ENCODE measurements at regions not wholly inside any gene's neighbourhood (a gene's known extent, or its start where the extent isn't known, plus 50 kb on each side); places are given as distances from the start of the nearest gene placed in this dataset.

- Histone ChIP-seq H3K9ac (ENCODE audit: low read depth in 1 of 2, low read length in 2 of 2) (no peak overlapping the region), H3K36me3 (ENCODE audit: control insufficient read depth in 1 of 2, insufficient read depth in 2 of 2, low read length in 2 of 2) (no peaks in the 10 kb centered on the region), H3K27me3 (ENCODE audit: control insufficient read depth in 1 of 2, insufficient read depth in 2 of 2, low read length in 2 of 2) (no peaks in the 10 kb centered on the region), H3K9me3 (ENCODE audit: control insufficient read depth in 1 of 2, low read length in 2 of 2) (no peaks in the 10 kb centered on the region), H3K27ac (ENCODE audit: low read depth, low read length) (no peak overlapping the region), H3K4me3 (ENCODE audit: low read depth in 1 of 2, low read length in 2 of 2) (no peak overlapping the region), H3K4me1 (ENCODE audit: control insufficient read depth in 1 of 2, insufficient read depth in 2 of 2, low read length in 2 of 2) (no peaks in the 10 kb centered on the region)
Observed at GRCh38 chr6:91293395-91293794, 706.5 kb upstream of the MAP3K7 start.

- Histone ChIP-seq H3K9ac (ENCODE audit: low read depth in 1 of 2, low read length in 2 of 2) (no peak overlapping the region), H3K4me1 (ENCODE audit: control insufficient read depth in 1 of 2, insufficient read depth in 2 of 2, low read length in 2 of 2) (no peaks in the 10 kb centered on the region), H3K36me3 (ENCODE audit: control insufficient read depth in 1 of 2, insufficient read depth in 2 of 2, low read length in 2 of 2) (no peaks in the 10 kb centered on the region), H3K27me3 (ENCODE audit: control insufficient read depth in 1 of 2, insufficient read depth in 2 of 2, low read length in 2 of 2) (no peaks in the 10 kb centered on the region), H3K27ac (ENCODE audit: low read depth, low read length) (no peak overlapping the region), H3K9me3 (ENCODE audit: control insufficient read depth in 1 of 2, low read length in 2 of 2) (no peaks in the 10 kb centered on the region), H3K4me3 (ENCODE audit: low read depth in 1 of 2, low read length in 2 of 2) (no peak overlapping the region)
Observed at GRCh38 chr6:91291071-91291470, 704.2 kb upstream of the MAP3K7 start.

GRCh38 chr6:91288741-91289140 is 701.9 kb upstream of the MAP3K7 start:
- Histone ChIP-seq H3K9me3 (ENCODE audit: control insufficient read depth in 1 of 2, low read length in 2 of 2) (no peaks in the 10 kb centered on the region), H3K27me3 (ENCODE audit: control insufficient read depth in 1 of 2, insufficient read depth in 2 of 2, low read length in 2 of 2) (no peaks in the 10 kb centered on the region), H3K4me3 (ENCODE audit: low read depth in 1 of 2, low read length in 2 of 2) (no peak overlapping the region), H3K27ac (ENCODE audit: low read depth, low read length) (no peak overlapping the region), H3K9ac (ENCODE audit: low read depth in 1 of 2, low read length in 2 of 2) (no peak overlapping the region), H3K4me1 (ENCODE audit: control insufficient read depth in 1 of 2, insufficient read depth in 2 of 2, low read length in 2 of 2) (no peaks in the 10 kb centered on the region), H3K36me3 (ENCODE audit: control insufficient read depth in 1 of 2, insufficient read depth in 2 of 2, low read length in 2 of 2) (no peaks in the 10 kb centered on the region)

- no peaks in the 10 kb centered on the region for H3K9me3 ChIP-seq (ENCODE audit: control insufficient read depth in 1 of 2, low read length in 2 of 2)
- H3K27me3 ChIP-seq (ENCODE audit: control insufficient read depth in 1 of 2, insufficient read depth in 2 of 2, low read length in 2 of 2), result no peaks in the 10 kb centered on the region
- H3K9ac ChIP-seq (ENCODE audit: low read depth in 1 of 2, low read length in 2 of 2), result no peak overlapping the region
- no peak overlapping the region for H3K4me3 ChIP-seq (ENCODE audit: low read depth in 1 of 2, low read length in 2 of 2)
- H3K4me1 ChIP-seq (ENCODE audit: control insufficient read depth in 1 of 2, insufficient read depth in 2 of 2, low read length in 2 of 2), result no peaks in the 10 kb centered on the region
- H3K36me3 ChIP-seq (ENCODE audit: control insufficient read depth in 1 of 2, insufficient read depth in 2 of 2, low read length in 2 of 2), result no peaks in the 10 kb centered on the region
- H3K27ac ChIP-seq (ENCODE audit: low read depth, low read length), result no peak overlapping the region
Observed at GRCh38 chr6:91281901-91282300, 695.0 kb upstream of the MAP3K7 start.

- H3K4me1 ChIP-seq (ENCODE audit: control insufficient read depth in 1 of 2, insufficient read depth in 2 of 2, low read length in 2 of 2), result no peaks in the 10 kb centered on the region
- no peaks in the 10 kb centered on the region for H3K9me3 ChIP-seq (ENCODE audit: control insufficient read depth in 1 of 2, low read length in 2 of 2)
- H3K27ac ChIP-seq (ENCODE audit: low read depth, low read length), result no peak overlapping the region
- H3K9ac ChIP-seq (ENCODE audit: low read depth in 1 of 2, low read length in 2 of 2), result no peak overlapping the region
- no peaks in the 10 kb centered on the region for H3K36me3 ChIP-seq (ENCODE audit: control insufficient read depth in 1 of 2, insufficient read depth in 2 of 2, low read length in 2 of 2)
- no peaks in the 10 kb centered on the region for H3K27me3 ChIP-seq (ENCODE audit: control insufficient read depth in 1 of 2, insufficient read depth in 2 of 2, low read length in 2 of 2)
- no peak overlapping the region for H3K4me3 ChIP-seq (ENCODE audit: low read depth in 1 of 2, low read length in 2 of 2)
Observed at GRCh38 chr6:91280494-91280830, 693.6 kb upstream of the MAP3K7 start.

- H3K27me3 ChIP-seq (ENCODE audit: control insufficient read depth in 1 of 2, insufficient read depth in 2 of 2, low read length in 2 of 2), result no peaks in the 10 kb centered on the region
- H3K27ac ChIP-seq (ENCODE audit: low read depth, low read length), result no peak overlapping the region
- no peak overlapping the region for H3K9ac ChIP-seq (ENCODE audit: low read depth in 1 of 2, low read length in 2 of 2)
- no peaks in the 10 kb centered on the region for H3K4me1 ChIP-seq (ENCODE audit: control insufficient read depth in 1 of 2, insufficient read depth in 2 of 2, low read length in 2 of 2)
- no peaks in the 10 kb centered on the region for H3K9me3 ChIP-seq (ENCODE audit: control insufficient read depth in 1 of 2, low read length in 2 of 2)
- H3K36me3 ChIP-seq (ENCODE audit: control insufficient read depth in 1 of 2, insufficient read depth in 2 of 2, low read length in 2 of 2), result no peaks in the 10 kb centered on the region
- no peak overlapping the region for H3K4me3 ChIP-seq (ENCODE audit: low read depth in 1 of 2, low read length in 2 of 2)
Observed at GRCh38 chr6:91279740-91280493, 693.0 kb upstream of the MAP3K7 start.

- Histone ChIP-seq H3K27ac (ENCODE audit: low read depth, low read length) (no peak overlapping the region), H3K27me3 (ENCODE audit: control insufficient read depth in 1 of 2, insufficient read depth in 2 of 2, low read length in 2 of 2) (no peaks in the 10 kb centered on the region), H3K4me1 (ENCODE audit: control insufficient read depth in 1 of 2, insufficient read depth in 2 of 2, low read length in 2 of 2) (no peaks in the 10 kb centered on the region), H3K9me3 (ENCODE audit: control insufficient read depth in 1 of 2, low read length in 2 of 2) (no peaks in the 10 kb centered on the region), H3K36me3 (ENCODE audit: control insufficient read depth in 1 of 2, insufficient read depth in 2 of 2, low read length in 2 of 2) (no peaks in the 10 kb centered on the region), H3K4me3 (ENCODE audit: low read depth in 1 of 2, low read length in 2 of 2) (no peak overlapping the region), H3K9ac (ENCODE audit: low read depth in 1 of 2, low read length in 2 of 2) (no peak overlapping the region)
Observed at GRCh38 chr6:91278416-91278815, 691.5 kb upstream of the MAP3K7 start.

GRCh38 chr6:91276315-91276714 is 689.4 kb upstream of the MAP3K7 start:
- Histone ChIP-seq H3K27ac (ENCODE audit: low read depth, low read length) (no peak overlapping the region), H3K36me3 (ENCODE audit: control insufficient read depth in 1 of 2, insufficient read depth in 2 of 2, low read length in 2 of 2) (no peaks in the 10 kb centered on the region), H3K27me3 (ENCODE audit: control insufficient read depth in 1 of 2, insufficient read depth in 2 of 2, low read length in 2 of 2) (no peaks in the 10 kb centered on the region), H3K4me1 (ENCODE audit: control insufficient read depth in 1 of 2, insufficient read depth in 2 of 2, low read length in 2 of 2) (no peaks in the 10 kb centered on the region), H3K9me3 (ENCODE audit: control insufficient read depth in 1 of 2, low read length in 2 of 2) (no peaks in the 10 kb centered on the region), H3K4me3 (ENCODE audit: low read depth in 1 of 2, low read length in 2 of 2) (no peak overlapping the region), H3K9ac (ENCODE audit: low read depth in 1 of 2, low read length in 2 of 2) (no peak overlapping the region)

- H3K9me3 ChIP-seq (ENCODE audit: control insufficient read depth in 1 of 2, low read length in 2 of 2), result no peaks in the 10 kb centered on the region
- no peak overlapping the region for H3K4me3 ChIP-seq (ENCODE audit: low read depth in 1 of 2, low read length in 2 of 2)
- no peak overlapping the region for H3K27ac ChIP-seq (ENCODE audit: low read depth, low read length)
- no peaks in the 10 kb centered on the region for H3K36me3 ChIP-seq (ENCODE audit: control insufficient read depth in 1 of 2, insufficient read depth in 2 of 2, low read length in 2 of 2)
- H3K4me1 ChIP-seq (ENCODE audit: control insufficient read depth in 1 of 2, insufficient read depth in 2 of 2, low read length in 2 of 2), result no peaks in the 10 kb centered on the region
- H3K27me3 ChIP-seq (ENCODE audit: control insufficient read depth in 1 of 2, insufficient read depth in 2 of 2, low read length in 2 of 2), result no peaks in the 10 kb centered on the region
- H3K9ac ChIP-seq (ENCODE audit: low read depth in 1 of 2, low read length in 2 of 2), result no peak overlapping the region
Observed at GRCh38 chr6:91273729-91274128, 686.9 kb upstream of the MAP3K7 start.

GRCh38 chr6:91271807-91272206 is 684.9 kb upstream of the MAP3K7 start:
- no peaks in the 10 kb centered on the region for H3K9me3 ChIP-seq (ENCODE audit: control insufficient read depth in 1 of 2, low read length in 2 of 2)
- no peaks in the 10 kb centered on the region for H3K4me1 ChIP-seq (ENCODE audit: control insufficient read depth in 1 of 2, insufficient read depth in 2 of 2, low read length in 2 of 2)
- no peak overlapping the region for H3K4me3 ChIP-seq (ENCODE audit: low read depth in 1 of 2, low read length in 2 of 2)
- H3K36me3 ChIP-seq (ENCODE audit: control insufficient read depth in 1 of 2, insufficient read depth in 2 of 2, low read length in 2 of 2), result no peaks in the 10 kb centered on the region
- H3K27me3 ChIP-seq (ENCODE audit: control insufficient read depth in 1 of 2, insufficient read depth in 2 of 2, low read length in 2 of 2), result no peaks in the 10 kb centered on the region
- H3K27ac ChIP-seq (ENCODE audit: low read depth, low read length), result no peak overlapping the region
- no peak overlapping the region for H3K9ac ChIP-seq (ENCODE audit: low read depth in 1 of 2, low read length in 2 of 2)

GRCh38 chr6:91268941-91269340 is 682.1 kb upstream of the MAP3K7 start:
- no peak overlapping the region for H3K4me3 ChIP-seq (ENCODE audit: low read depth in 1 of 2, low read length in 2 of 2)
- H3K27ac ChIP-seq (ENCODE audit: low read depth, low read length), result no peak overlapping the region
- H3K27me3 ChIP-seq (ENCODE audit: control insufficient read depth in 1 of 2, insufficient read depth in 2 of 2, low read length in 2 of 2), result no peaks in the 10 kb centered on the region
- no peaks in the 10 kb centered on the region for H3K36me3 ChIP-seq (ENCODE audit: control insufficient read depth in 1 of 2, insufficient read depth in 2 of 2, low read length in 2 of 2)
- no peak overlapping the region for H3K9ac ChIP-seq (ENCODE audit: low read depth in 1 of 2, low read length in 2 of 2)
- H3K4me1 ChIP-seq (ENCODE audit: control insufficient read depth in 1 of 2, insufficient read depth in 2 of 2, low read length in 2 of 2), result no peaks in the 10 kb centered on the region
- H3K9me3 ChIP-seq (ENCODE audit: control insufficient read depth in 1 of 2, low read length in 2 of 2), result no peaks in the 10 kb centered on the region
